Endodermal cell (in vitro differentiated cells): ENCODE measurements at regions not wholly inside any gene's neighbourhood (a gene's known extent, or its start where the extent isn't known, plus 50 kb on each side); places are given as distances from the start of the nearest gene placed in this dataset.
"Not testable (repeated sequence)": the region's sequence is repeated elsewhere in the genome, so short reads cannot be mapped to it uniquely, and the experiment has no call there.

ENCODE experiments used
- DNase-seq: peaks from one replicate; pipeline ENCODE4 v3.0.0-alpha.2; 2017
- H3K27ac ChIP-seq: 2 replicates; pipeline ENCODE4 v1.5.1; 2013; ENCODE audit warnings: mild to moderate bottlenecking, low read depth, low read length, moderate library complexity
- H3K27me3 ChIP-seq: 2 replicates; pipeline ENCODE4 v1.6.1; 2013; ENCODE audit warnings: mild to moderate bottlenecking, low read length, moderate library complexity; ENCODE audit not compliant: insufficient read depth, control insufficient read depth, poor library complexity, severe bottlenecking
- H3K36me3 ChIP-seq: 2 replicates; pipeline ENCODE4 v1.7.0; 2013; ENCODE audit warnings: mild to moderate bottlenecking, low read length, moderate library complexity; ENCODE audit not compliant: control insufficient read depth, insufficient read depth
- H3K4me1 ChIP-seq: one replicate; pipeline ENCODE4 v1.7.0; 2013; ENCODE audit warnings: low read length; ENCODE audit not compliant: control insufficient read depth, insufficient read depth
- H3K4me3 ChIP-seq: 2 replicates; pipeline ENCODE4 v1.5.1; 2013; ENCODE audit warnings: mild to moderate bottlenecking, low read length, moderate library complexity
- H3K9ac ChIP-seq: 2 replicates; pipeline ENCODE4 v1.6.1; 2013; ENCODE audit warnings: mild to moderate bottlenecking, low read length, moderate library complexity; ENCODE audit not compliant: poor library complexity, severe bottlenecking; ENCODE audit errors: extremely low read depth
- H3K9me3 ChIP-seq: 2 replicates; pipeline ENCODE4 v1.6.1; 2013; ENCODE audit warnings: mild to moderate bottlenecking, low read length, moderate library complexity; ENCODE audit not compliant: control insufficient read depth
- H3K27ac Mint-ChIP-seq: 2 replicates; pipeline ENCODE4 v1.8.0; 2020; ENCODE audit warnings: mixed read lengths
- H3K27me3 Mint-ChIP-seq: 2 replicates; pipeline ENCODE4 v1.8.0; 2021; ENCODE audit warnings: mild to moderate bottlenecking, mixed read lengths; ENCODE audit not compliant: insufficient read depth
- H3K36me3 Mint-ChIP-seq: 2 replicates; pipeline ENCODE4 v1.8.0; 2020; ENCODE audit warnings: low read depth, mixed read lengths
- H3K4me1 Mint-ChIP-seq: 2 replicates; pipeline ENCODE4 v1.8.0; 2020; ENCODE audit warnings: mixed read lengths
- H3K4me3 Mint-ChIP-seq: 2 replicates; pipeline ENCODE4 v1.8.0; 2020; ENCODE audit warnings: mild to moderate bottlenecking, moderate library complexity, mixed read lengths
- H3K9me3 Mint-ChIP-seq: 2 replicates; pipeline ENCODE4 v1.8.0; 2020; ENCODE audit warnings: mild to moderate bottlenecking, mixed read lengths
- WGBS, 2 experiments: methylation state at CpG; one replicate each; pipeline versions ENCODE4 v1.1.5 to v1.1.7; 2013; ENCODE audit warnings: missing lambda C conversion rate in 2 of 2, mixed read lengths in 1 of 2; ENCODE audit not compliant: insufficient coverage in 1 of 2, insufficient read length in 1 of 2; 5-methylcytosine and 5-hydroxymethylcytosine counted together
- TF ChIP-seq, protein P1 (sequence below): fragments of 200-600 bp; sonication (generic); conservative IDR thresholded peaks from 2 replicates; pipeline ENCODE4 v1.5.0; 2021; ENCODE audit warnings: antibody characterized with exemption, mild to moderate bottlenecking

DNA sequence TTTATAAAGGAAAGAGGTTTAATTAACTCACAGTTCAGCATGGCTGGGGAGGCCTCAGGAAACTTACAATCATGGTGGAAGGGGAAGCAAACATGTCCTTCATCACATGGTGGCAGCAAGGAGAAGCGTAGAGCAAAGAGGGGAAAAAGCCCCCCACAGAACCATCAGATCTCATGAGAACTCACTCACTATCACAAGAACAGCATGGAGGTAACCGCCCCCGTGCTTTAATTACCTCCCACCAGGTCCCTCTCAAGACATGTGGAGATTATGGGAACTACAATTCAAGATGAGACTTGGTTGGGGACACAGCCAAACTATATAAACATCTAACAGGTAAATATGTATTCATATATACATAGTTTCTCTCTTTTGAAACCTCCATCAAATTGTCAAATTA lies 926.4 kb downstream of the NR2F1-AS1 start:
- not testable (repeated sequence) for H3K27me3 ChIP-seq, DNase-seq, H3K9me3 Mint-ChIP-seq, H3K36me3 ChIP-seq, H3K4me1 Mint-ChIP-seq, H3K27me3 Mint-ChIP-seq, H3K4me1 ChIP-seq, H3K27ac ChIP-seq, H3K27ac Mint-ChIP-seq, H3K4me3 ChIP-seq, H3K36me3 Mint-ChIP-seq, H3K9me3 ChIP-seq, H3K4me3 Mint-ChIP-seq, H3K9ac ChIP-seq
- TF ChIP-seq, protein P1, sequence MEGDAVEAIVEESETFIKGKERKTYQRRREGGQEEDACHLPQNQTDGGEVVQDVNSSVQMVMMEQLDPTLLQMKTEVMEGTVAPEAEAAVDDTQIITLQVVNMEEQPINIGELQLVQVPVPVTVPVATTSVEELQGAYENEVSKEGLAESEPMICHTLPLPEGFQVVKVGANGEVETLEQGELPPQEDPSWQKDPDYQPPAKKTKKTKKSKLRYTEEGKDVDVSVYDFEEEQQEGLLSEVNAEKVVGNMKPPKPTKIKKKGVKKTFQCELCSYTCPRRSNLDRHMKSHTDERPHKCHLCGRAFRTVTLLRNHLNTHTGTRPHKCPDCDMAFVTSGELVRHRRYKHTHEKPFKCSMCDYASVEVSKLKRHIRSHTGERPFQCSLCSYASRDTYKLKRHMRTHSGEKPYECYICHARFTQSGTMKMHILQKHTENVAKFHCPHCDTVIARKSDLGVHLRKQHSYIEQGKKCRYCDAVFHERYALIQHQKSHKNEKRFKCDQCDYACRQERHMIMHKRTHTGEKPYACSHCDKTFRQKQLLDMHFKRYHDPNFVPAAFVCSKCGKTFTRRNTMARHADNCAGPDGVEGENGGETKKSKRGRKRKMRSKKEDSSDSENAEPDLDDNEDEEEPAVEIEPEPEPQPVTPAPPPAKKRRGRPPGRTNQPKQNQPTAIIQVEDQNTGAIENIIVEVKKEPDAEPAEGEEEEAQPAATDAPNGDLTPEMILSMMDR: peak; percentile 43
- WGBS, 2 experiments: 92% methylated on average over 3 of the region's 3 CpGs; no CpG with 5 or more reads in 1 of the 2 experiments

DNA sequence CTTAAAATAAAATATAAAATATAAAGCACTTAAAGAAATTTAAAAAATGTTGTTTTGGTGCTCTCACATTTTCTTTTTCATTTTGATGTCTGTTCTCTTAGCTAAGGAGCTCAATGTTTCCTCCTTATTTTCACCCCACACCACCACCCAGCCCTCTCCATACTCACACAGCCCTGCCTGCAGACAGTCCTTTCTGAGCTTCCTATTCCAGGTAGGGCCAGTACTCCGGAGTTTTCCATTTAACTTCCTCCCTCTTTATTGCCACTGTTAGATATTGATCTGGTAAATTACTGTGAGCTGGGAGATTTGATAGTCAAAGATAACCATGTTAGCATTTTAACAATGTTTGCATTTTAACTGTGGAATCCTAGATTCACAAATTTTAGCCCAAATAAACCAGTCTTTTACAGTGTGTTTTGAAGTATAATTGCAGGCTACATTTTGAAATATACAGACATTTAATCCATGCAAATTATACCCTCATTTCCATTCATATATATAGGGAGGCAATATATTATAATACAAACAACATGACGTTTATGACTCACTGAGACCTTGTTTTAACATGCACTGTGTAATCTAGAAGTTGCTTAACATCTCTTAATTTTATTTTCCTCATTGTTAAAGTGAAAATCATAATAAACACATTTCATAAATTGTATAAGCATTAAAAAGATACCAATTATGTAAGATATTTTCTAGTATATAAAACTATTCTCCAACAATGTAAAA lies 927.1 kb downstream of the NR2F1-AS1 start:
- TF ChIP-seq, protein P1: no peak
- H3K9me3 Mint-ChIP-seq: no peaks in the 10 kb centered on the region
- no peak overlapping the region for H3K4me3 Mint-ChIP-seq
- no peak for DNase-seq
- H3K4me1 Mint-ChIP-seq: no peaks in the 10 kb centered on the region
- Histone ChIP-seq H3K27ac (no peak overlapping the region), H3K4me1 (no peaks in the 10 kb centered on the region), H3K9me3 (no peaks in the 10 kb centered on the region), H3K27me3 (no peaks in the 10 kb centered on the region), H3K4me3 (no peak overlapping the region), H3K9ac (no peak overlapping the region), H3K36me3 (no peaks in the 10 kb centered on the region)
- 79% methylated on average over 2 of the region's 2 CpGs; no CpG with 5 or more reads in 1 of the 2 experiments for WGBS, 2 experiments
- H3K27ac Mint-ChIP-seq: no peak overlapping the region
- no peaks in the 10 kb centered on the region for H3K36me3 Mint-ChIP-seq
- H3K27me3 Mint-ChIP-seq: no peaks in the 10 kb centered on the region

DNA sequence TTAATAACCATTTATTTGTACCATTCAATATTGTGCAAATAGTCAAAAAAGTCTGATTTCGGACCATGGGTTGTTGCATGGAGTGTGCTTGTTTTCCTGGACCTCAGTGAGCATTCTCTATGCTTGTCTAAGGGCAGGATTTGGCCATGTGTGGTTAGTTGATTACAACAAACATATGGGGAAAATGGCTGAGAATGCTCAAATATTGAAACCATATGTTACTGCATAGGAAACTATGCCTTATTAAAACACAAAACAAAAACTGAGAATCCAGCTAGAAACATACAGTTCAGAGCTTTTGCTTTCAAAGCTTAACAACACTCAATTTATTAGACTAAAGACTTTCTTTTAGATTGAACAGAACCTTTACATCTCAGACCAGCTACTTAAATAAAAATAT lies 928.3 kb downstream of the NR2F1-AS1 start:
- H3K4me3 ChIP-seq: no peak overlapping the region
- H3K27ac ChIP-seq: no peak overlapping the region
- DNase-seq: no peak
- H3K4me1 ChIP-seq: no peaks in the 10 kb centered on the region
- no peaks in the 10 kb centered on the region for H3K9me3 ChIP-seq
- TF ChIP-seq, protein P1: no peak
- Mint-ChIP-seq H3K4me3 (no peak overlapping the region), H3K27ac (no peak overlapping the region), H3K4me1 (no peaks in the 10 kb centered on the region), H3K9me3 (peaks cover 2% of the 10 kb centered on the region), H3K27me3 (no peaks in the 10 kb centered on the region), H3K36me3 (no peaks in the 10 kb centered on the region)
- no peaks in the 10 kb centered on the region for H3K27me3 ChIP-seq
- WGBS, 2 experiments: 83 to 96% methylated on average over 1 of the region's 1 CpG
- no peak overlapping the region for H3K9ac ChIP-seq
- H3K36me3 ChIP-seq: no peaks in the 10 kb centered on the region
